ENCODE measurements at regions not wholly inside any gene's neighbourhood (a gene's known extent, or its start where the extent isn't known, plus 50 kb on each side); places are given as distances from the start of the nearest gene placed in this dataset.

GRCh38 chr2:150303281-150303680, 184.2 kb downstream of the RND3 start:
- BruUV-seq (replicated peaks) = no TSS peak
- intact Hi-C loops (cut with micrococcal nuclease; ENCODE audit: unreplicated experiment) = no loop called here
- no peak for DNase-seq (ENCODE audit: low read depth, low spot score)

DNA sequence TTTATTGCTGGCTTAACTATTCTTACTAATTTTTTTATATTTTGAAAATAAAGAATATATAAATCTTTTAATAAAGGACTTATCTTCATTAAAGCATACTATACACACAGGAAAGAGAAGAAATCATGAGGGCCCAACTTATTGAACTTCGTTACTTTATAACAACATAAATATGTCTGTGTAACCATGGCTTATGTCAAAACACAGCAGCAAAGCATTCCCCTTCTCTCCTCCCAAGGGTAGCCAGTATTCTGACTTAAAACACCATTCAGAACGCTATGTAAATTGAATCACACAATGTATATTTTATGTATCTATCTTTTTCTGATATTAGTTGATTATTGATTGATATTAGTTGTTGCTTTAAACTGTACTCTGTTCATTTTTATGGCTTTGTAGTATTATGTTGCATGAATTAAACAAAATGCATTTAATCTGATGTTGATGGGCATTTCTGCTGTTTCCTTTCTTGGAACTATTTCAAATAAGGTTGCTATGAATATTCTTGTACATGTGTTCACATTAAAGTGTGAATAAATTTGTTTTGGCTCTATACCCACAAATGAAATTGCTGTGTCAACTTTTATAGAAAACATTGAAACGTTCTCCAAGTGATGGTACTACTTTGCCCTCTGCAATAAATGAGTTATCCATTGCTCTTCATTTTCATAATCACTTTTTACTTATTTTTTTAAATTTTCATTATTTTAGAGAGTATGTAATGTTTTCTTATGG, 188.7 kb downstream of the RND3 start:
- intact Hi-C loops (cut with micrococcal nuclease; ENCODE audit: unreplicated experiment) (no loop called here), in situ Hi-C loops (cut with HindIII; ENCODE audit: low pct_unique_long_range_greater_than_20kb, low sequenced_read_pairs) (no loop called here)
- BruUV-seq (replicated peaks) = no TSS peak
- DNase-seq (ENCODE audit: low read depth, low spot score) (no peak), ATAC-seq (no peak)
- TF ChIP-seq SIN3A (IDR thresholded peaks at IDR 0.05; ENCODE audit: borderline replicate concordance, insufficient read depth, low read depth, low read length) (no peak), REST (IDR thresholded peaks at IDR 0.05; ENCODE audit: insufficient read depth in 1 of 2, low read depth in 2 of 2, low read length in 1 of 2) (no peak), CTCF (IDR thresholded peaks at IDR 0.05) (no peak), TCF7L2 (IDR thresholded peaks at IDR 0.05; ENCODE audit: low read depth, low read length) (no peak), POLR2AphosphoS5 (IDR thresholded peaks at IDR 0.05; ENCODE audit: low read depth, low read length) (no peak)
- H3K4me3 ChIP-seq (ENCODE audit: low read depth in 2 of 2, low read length in 2 of 2) = no peak overlapping the region
- no peaks in the 10 kb centered on the region for H3K36me3 ChIP-seq (ENCODE audit: control insufficient read depth, insufficient read depth, low read length)
- no peaks in the 10 kb centered on the region for H3K27me3 ChIP-seq (ENCODE audit: control insufficient read depth, insufficient read depth, low read length)
- no peak overlapping the region for H3K27ac ChIP-seq (ENCODE audit: low read length)
- ChIA-PET CTCF (no interaction called here), POLR2A (no interaction called here)
- peaks cover 22% of the 10 kb centered on the region for H3K9me3 ChIP-seq (ENCODE audit: control insufficient read depth, insufficient read depth, low read depth, low read length)
- H3K4me1 ChIP-seq (ENCODE audit: control insufficient read depth, insufficient read depth, low read length) = no peaks in the 10 kb centered on the region

More at GRCh38 chr2:150303281-150303680, 184.2 kb downstream of the RND3 start:
- Histone ChIP-seq H3K27ac (ENCODE audit: low read length) (no peak overlapping the region), H3K4me1 (ENCODE audit: control insufficient read depth, insufficient read depth, low read length) (no peaks in the 10 kb centered on the region), H3K27me3 (ENCODE audit: control insufficient read depth, insufficient read depth, low read length) (no peaks in the 10 kb centered on the region), H3K36me3 (ENCODE audit: control insufficient read depth, insufficient read depth, low read length) (no peaks in the 10 kb centered on the region), H3K4me3 (ENCODE audit: low read depth in 2 of 2, low read length in 2 of 2) (no peak overlapping the region), H3K9me3 (ENCODE audit: control insufficient read depth, insufficient read depth, low read depth, low read length) (peaks cover 26% of the 10 kb centered on the region)
- in situ Hi-C loops (cut with HindIII; ENCODE audit: low pct_unique_long_range_greater_than_20kb, low sequenced_read_pairs) = no loop called here
- ATAC-seq = no peak
- TF ChIP-seq REST (IDR thresholded peaks at IDR 0.05; ENCODE audit: insufficient read depth in 1 of 2, low read depth in 2 of 2, low read length in 1 of 2) = no peak
- no peak for TF ChIP-seq POLR2AphosphoS5 (IDR thresholded peaks at IDR 0.05; ENCODE audit: low read depth, low read length)
- TF ChIP-seq TCF7L2 (IDR thresholded peaks at IDR 0.05; ENCODE audit: low read depth, low read length) = no peak
- no peak for TF ChIP-seq SIN3A (IDR thresholded peaks at IDR 0.05; ENCODE audit: borderline replicate concordance, insufficient read depth, low read depth, low read length)
- TF ChIP-seq CTCF (IDR thresholded peaks at IDR 0.05) = no peak
- ChIA-PET POLR2A (no interaction called here), CTCF (no interaction called here)
